ENCODE measurements at regions not wholly inside any gene's neighbourhood (a gene's known extent, or its start where the extent isn't known, plus 50 kb on each side); places are given as distances from the start of the nearest gene placed in this dataset.
"Not testable (repeated sequence)": the region's sequence is repeated elsewhere in the genome, so short reads cannot be mapped to it uniquely, and the experiment has no call there.

DNA sequence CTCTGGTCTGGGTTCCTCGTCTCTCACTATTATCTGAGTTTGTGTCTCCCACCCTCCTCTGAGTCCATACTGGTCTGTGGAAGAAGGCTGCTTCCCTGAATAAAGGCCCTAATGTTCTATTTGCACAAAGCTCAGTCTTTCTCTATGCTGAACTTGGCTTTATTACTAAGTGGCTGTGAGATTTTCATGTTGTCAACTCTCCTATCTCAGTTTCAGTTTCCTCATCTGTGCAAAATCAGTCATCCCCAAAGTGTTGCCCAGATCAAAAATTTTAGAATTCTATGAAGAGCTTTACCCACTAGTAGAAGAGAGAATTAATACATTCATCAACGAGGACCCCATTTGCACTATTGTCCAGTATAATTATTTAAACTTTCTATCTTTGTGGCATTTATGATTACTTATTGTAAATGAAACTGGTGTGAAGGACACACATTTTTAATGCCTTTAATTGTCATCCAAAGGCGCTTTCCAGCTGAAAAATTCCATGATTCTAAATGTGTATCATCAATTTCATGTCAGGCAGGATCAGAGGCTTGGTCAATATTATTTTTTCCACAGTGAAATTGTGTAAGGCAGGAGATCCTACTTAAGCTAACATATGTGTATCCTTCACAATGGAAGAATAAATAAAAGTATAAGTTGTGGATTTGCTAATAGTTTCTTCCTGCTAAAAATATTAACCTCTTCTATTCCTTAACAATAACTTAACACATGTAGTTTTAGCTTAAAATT lies 79.1 kb upstream of the EEA1 start:
- H3K36me3 ChIP-seq (ENCODE audit: insufficient read depth): no peaks in the 10 kb centered on the region
- Mint-ChIP-seq H3K36me3 (ENCODE audit: low read depth) (no peaks in the 10 kb centered on the region), H3K4me3 (no peak overlapping the region), H3K27me3 (ENCODE audit: insufficient read depth, low read depth, poor library complexity) (peaks cover 8% of the 10 kb centered on the region), H3K9me3 (no peaks in the 10 kb centered on the region), H3K4me1 (peaks cover 24% of the 10 kb centered on the region; the same call in 2 of the 3 replicates), H3K27ac (no peak overlapping the region)
- no peaks in the 10 kb centered on the region for H3K27me3 ChIP-seq (ENCODE audit: insufficient read depth)
- H3K79me2 ChIP-seq (replicated peaks; ENCODE audit: insufficient read depth): no peaks in the 10 kb centered on the region
- no peak for DNase-seq (ENCODE audit: low spot score)
- TF ChIP-seq EZH2 (IDR thresholded peaks at IDR 0.05; ENCODE audit: low read depth, unreplicated experiment) (no peak), NANOG (IDR thresholded peaks at IDR 0.05; ENCODE audit: borderline replicate concordance) (no peak), ZNF331 (CRISPR knock-in tag; IDR thresholded peaks at IDR 0.05; ENCODE audit: low read depth) (no peak), JUNB (IDR thresholded peaks at IDR 0.05; ENCODE audit: unreplicated experiment) (no peak), ZNF114 (CRISPR knock-in tag; IDR thresholded peaks at IDR 0.05) (no peak), STAT1 (IDR thresholded peaks at IDR 0.05; ENCODE audit: unreplicated experiment) (no peak), CREB1 (CRISPR knock-in tag; IDR thresholded peaks at IDR 0.05; ENCODE audit: low read depth) (no peak)
- TF ChIP-seq, protein P1, sequence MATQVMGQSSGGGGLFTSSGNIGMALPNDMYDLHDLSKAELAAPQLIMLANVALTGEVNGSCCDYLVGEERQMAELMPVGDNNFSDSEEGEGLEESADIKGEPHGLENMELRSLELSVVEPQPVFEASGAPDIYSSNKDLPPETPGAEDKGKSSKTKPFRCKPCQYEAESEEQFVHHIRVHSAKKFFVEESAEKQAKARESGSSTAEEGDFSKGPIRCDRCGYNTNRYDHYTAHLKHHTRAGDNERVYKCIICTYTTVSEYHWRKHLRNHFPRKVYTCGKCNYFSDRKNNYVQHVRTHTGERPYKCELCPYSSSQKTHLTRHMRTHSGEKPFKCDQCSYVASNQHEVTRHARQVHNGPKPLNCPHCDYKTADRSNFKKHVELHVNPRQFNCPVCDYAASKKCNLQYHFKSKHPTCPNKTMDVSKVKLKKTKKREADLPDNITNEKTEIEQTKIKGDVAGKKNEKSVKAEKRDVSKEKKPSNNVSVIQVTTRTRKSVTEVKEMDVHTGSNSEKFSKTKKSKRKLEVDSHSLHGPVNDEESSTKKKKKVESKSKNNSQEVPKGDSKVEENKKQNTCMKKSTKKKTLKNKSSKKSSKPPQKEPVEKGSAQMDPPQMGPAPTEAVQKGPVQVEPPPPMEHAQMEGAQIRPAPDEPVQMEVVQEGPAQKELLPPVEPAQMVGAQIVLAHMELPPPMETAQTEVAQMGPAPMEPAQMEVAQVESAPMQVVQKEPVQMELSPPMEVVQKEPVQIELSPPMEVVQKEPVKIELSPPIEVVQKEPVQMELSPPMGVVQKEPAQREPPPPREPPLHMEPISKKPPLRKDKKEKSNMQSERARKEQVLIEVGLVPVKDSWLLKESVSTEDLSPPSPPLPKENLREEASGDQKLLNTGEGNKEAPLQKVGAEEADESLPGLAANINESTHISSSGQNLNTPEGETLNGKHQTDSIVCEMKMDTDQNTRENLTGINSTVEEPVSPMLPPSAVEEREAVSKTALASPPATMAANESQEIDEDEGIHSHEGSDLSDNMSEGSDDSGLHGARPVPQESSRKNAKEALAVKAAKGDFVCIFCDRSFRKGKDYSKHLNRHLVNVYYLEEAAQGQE (IDR thresholded peaks at IDR 0.05; ENCODE audit: unreplicated experiment): no peak
- TF ChIP-seq, protein P2, sequence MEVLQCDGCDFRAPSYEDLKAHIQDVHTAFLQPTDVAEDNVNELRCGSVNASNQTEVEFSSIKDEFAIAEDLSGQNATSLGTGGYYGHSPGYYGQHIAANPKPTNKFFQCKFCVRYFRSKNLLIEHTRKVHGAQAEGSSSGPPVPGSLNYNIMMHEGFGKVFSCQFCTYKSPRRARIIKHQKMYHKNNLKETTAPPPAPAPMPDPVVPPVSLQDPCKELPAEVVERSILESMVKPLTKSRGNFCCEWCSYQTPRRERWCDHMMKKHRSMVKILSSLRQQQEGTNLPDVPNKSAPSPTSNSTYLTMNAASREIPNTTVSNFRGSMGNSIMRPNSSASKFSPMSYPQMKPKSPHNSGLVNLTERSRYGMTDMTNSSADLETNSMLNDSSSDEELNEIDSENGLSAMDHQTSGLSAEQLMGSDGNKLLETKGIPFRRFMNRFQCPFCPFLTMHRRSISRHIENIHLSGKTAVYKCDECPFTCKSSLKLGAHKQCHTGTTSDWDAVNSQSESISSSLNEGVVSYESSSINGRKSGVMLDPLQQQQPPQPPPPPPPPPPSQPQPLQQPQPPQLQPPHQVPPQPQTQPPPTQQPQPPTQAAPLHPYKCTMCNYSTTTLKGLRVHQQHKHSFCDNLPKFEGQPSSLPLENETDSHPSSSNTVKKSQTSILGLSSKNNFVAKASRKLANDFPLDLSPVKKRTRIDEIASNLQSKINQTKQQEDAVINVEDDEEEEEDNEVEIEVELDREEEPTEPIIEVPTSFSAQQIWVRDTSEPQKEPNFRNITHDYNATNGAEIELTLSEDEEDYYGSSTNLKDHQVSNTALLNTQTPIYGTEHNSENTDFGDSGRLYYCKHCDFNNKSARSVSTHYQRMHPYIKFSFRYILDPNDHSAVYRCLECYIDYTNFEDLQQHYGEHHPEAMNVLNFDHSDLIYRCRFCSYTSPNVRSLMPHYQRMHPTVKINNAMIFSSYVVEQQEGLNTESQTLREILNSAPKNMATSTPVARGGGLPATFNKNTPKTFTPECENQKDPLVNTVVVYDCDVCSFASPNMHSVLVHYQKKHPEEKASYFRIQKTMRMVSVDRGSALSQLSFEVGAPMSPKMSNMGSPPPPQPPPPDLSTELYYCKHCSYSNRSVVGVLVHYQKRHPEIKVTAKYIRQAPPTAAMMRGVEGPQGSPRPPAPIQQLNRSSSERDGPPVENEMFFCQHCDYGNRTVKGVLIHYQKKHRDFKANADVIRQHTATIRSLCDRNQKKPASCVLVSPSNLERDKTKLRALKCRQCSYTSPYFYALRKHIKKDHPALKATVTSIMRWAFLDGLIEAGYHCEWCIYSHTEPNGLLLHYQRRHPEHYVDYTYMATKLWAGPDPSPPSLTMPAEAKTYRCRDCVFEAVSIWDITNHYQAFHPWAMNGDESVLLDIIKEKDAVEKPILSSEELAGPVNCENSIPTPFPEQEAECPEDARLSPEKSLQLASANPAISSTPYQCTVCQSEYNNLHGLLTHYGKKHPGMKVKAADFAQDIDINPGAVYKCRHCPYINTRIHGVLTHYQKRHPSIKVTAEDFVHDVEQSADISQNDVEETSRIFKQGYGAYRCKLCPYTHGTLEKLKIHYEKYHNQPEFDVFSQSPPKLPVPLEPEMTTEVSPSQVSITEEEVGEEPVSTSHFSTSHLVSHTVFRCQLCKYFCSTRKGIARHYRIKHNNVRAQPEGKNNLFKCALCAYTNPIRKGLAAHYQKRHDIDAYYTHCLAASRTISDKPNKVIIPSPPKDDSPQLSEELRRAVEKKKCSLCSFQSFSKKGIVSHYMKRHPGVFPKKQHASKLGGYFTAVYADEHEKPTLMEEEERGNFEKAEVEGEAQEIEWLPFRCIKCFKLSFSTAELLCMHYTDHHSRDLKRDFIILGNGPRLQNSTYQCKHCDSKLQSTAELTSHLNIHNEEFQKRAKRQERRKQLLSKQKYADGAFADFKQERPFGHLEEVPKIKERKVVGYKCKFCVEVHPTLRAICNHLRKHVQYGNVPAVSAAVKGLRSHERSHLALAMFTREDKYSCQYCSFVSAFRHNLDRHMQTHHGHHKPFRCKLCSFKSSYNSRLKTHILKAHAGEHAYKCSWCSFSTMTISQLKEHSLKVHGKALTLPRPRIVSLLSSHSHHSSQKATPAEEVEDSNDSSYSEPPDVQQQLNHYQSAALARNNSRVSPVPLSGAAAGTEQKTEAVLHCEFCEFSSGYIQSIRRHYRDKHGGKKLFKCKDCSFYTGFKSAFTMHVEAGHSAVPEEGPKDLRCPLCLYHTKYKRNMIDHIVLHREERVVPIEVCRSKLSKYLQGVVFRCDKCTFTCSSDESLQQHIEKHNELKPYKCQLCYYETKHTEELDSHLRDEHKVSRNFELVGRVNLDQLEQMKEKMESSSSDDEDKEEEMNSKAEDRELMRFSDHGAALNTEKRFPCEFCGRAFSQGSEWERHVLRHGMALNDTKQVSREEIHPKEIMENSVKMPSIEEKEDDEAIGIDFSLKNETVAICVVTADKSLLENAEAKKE (CRISPR knock-in tag; IDR thresholded peaks at IDR 0.05): no peak
- TF ChIP-seq, protein P3, sequence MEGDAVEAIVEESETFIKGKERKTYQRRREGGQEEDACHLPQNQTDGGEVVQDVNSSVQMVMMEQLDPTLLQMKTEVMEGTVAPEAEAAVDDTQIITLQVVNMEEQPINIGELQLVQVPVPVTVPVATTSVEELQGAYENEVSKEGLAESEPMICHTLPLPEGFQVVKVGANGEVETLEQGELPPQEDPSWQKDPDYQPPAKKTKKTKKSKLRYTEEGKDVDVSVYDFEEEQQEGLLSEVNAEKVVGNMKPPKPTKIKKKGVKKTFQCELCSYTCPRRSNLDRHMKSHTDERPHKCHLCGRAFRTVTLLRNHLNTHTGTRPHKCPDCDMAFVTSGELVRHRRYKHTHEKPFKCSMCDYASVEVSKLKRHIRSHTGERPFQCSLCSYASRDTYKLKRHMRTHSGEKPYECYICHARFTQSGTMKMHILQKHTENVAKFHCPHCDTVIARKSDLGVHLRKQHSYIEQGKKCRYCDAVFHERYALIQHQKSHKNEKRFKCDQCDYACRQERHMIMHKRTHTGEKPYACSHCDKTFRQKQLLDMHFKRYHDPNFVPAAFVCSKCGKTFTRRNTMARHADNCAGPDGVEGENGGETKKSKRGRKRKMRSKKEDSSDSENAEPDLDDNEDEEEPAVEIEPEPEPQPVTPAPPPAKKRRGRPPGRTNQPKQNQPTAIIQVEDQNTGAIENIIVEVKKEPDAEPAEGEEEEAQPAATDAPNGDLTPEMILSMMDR (conservative IDR thresholded peaks at IDR 0.05; ENCODE audit: low read depth in 2 of 2): no peak
- H3F3A ChIP-seq (replicated peaks; ENCODE audit: low read depth): no peaks in the 10 kb centered on the region
- H3K4me1 ChIP-seq (ENCODE audit: insufficient read depth): peaks cover 7% of the 10 kb centered on the region; the same call in 1 of the 2 replicates
- no peak overlapping the region for H3K4me2 ChIP-seq
- H3K27ac ChIP-seq (ENCODE audit: low read depth): no peak overlapping the region
- peak overlapping the region; percentile 70 for H2AFZ ChIP-seq
- H4K20me1 ChIP-seq (replicated peaks; ENCODE audit: insufficient read depth): no peaks in the 10 kb centered on the region
- H3K4me3 ChIP-seq: no peak overlapping the region
- H3K9me2 ChIP-seq (ENCODE audit: insufficient read depth): no peaks in the 10 kb centered on the region
- ATAC-seq: no peak

DNA sequence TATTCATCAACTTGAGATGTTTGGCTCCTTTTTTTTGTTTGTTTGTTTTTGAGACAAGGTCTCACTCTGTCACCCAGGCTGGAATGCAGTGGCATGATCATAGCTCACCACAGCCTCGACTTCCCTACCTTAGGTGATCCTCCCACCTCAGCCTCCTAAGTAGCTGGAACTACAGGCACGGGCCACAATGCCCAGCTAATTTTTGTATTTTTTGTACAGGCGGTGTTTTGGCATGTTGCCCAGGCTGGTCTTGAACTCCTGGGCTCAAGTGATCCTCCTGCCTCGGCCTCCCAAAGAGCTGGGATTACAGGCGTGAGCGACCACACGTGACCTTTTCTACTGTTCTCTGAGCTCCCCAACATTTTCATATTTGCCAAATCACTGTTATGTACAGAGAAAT lies 79.8 kb upstream of the EEA1 start:
- H3K4me3 Mint-ChIP-seq; H3K27me3 ChIP-seq (ENCODE audit: insufficient read depth); H3K4me3 ChIP-seq; H3K4me1 ChIP-seq (ENCODE audit: insufficient read depth); DNase-seq (ENCODE audit: low spot score); H3K79me2 ChIP-seq (replicated peaks; ENCODE audit: insufficient read depth); ATAC-seq; H3K9me3 Mint-ChIP-seq; H3K36me3 ChIP-seq (ENCODE audit: insufficient read depth); H3K36me3 Mint-ChIP-seq (ENCODE audit: low read depth); H3K4me2 ChIP-seq; H3K9me2 ChIP-seq (ENCODE audit: insufficient read depth); H3K27ac Mint-ChIP-seq; H3K27ac ChIP-seq (ENCODE audit: low read depth); H2AFZ ChIP-seq; H3F3A ChIP-seq (replicated peaks; ENCODE audit: low read depth); H3K27me3 Mint-ChIP-seq (ENCODE audit: insufficient read depth, low read depth, poor library complexity); H4K20me1 ChIP-seq (replicated peaks; ENCODE audit: insufficient read depth): not testable (repeated sequence)
- H3K4me1 Mint-ChIP-seq: peaks cover 19% of the 10 kb centered on the region; the same call in 2 of the 3 replicates
